Testis (tissue), 2 donors: ENCODE measurements at regions not wholly inside any gene's neighbourhood (a gene's known extent, or its start where the extent isn't known, plus 50 kb on each side); places are given as distances from the start of the nearest gene placed in this dataset.

Experiments
- DNase-seq: peaks from one replicate; pipeline ENCODE4 v3.0.0-alpha.2; 2019
- H3K27ac ChIP-seq, 2 donors: fragments of 200-600 bp; sonication (generic); one replicate each; pipeline ENCODE4 v1.5.1; 2019
- H3K27me3 ChIP-seq: fragments of 200-600 bp; sonication (generic); one replicate; pipeline ENCODE4 v1.5.1; 2019
- H3K36me3 ChIP-seq: fragments of 200-600 bp; sonication (generic); one replicate; pipeline ENCODE4 v1.5.1; 2017; ENCODE audit warnings: low read depth; ENCODE audit errors: missing control alignments
- H3K4me1 ChIP-seq: fragments of 200-600 bp; sonication (generic); one replicate; pipeline ENCODE4 v1.5.1; 2019
- H3K4me3 ChIP-seq, 2 donors: fragments of 200-600 bp; sonication (generic); one replicate each; pipeline ENCODE4 v1.5.1; 2017 to 2019
- H3K9me3 ChIP-seq: fragments of 200-600 bp; sonication (generic); one replicate; pipeline ENCODE4 v1.5.1; 2017
- CTCF ChIP-seq, 3 experiments: fragments of 450-650 bp in 2 of 3; fragments of 200-600 bp in 1 of 3; sonication (generic) in 1 of 3; IDR thresholded peaks; one replicate each; pipeline ENCODE4 v1.5.1; 2016 to 2019; ENCODE audit warnings: antibody characterized with exemption in 3 of 3, mild to moderate bottlenecking in 2 of 3, moderate library complexity in 1 of 3
- POLR2A ChIP-seq: fragments of 450-650 bp; IDR thresholded peaks from one replicate; pipeline ENCODE4 v1.6.1; 2017; ENCODE audit warnings: antibody characterized with exemption, mild to moderate bottlenecking, moderate library complexity
- WGBS, 2 donors: methylation state at CpG; one replicate each; pipeline ENCODE4 v1.1.5; 2018; 5-methylcytosine and 5-hydroxymethylcytosine counted together
- intact Hi-C: fragments of 100-400 bp; cut with DNase I; formaldehyde crosslinking; loops from one replicate; pipeline ENCODE4 v1.15.1; 2023; ENCODE audit warnings: low total_unique reads

- no peak for TF ChIP-seq CTCF (IDR thresholded peaks at IDR 0.05)
- TF ChIP-seq POLR2A, result no peak
- intact Hi-C loops, result no loop called here
- H3K4me3 ChIP-seq, result no peak overlapping the region
- H3K36me3 ChIP-seq, result no peaks in the 10 kb centered on the region
- DNase-seq, result no peak
- no peaks in the 10 kb centered on the region for H3K9me3 ChIP-seq
- H3K27me3 ChIP-seq, result no peaks in the 10 kb centered on the region
- H3K27ac ChIP-seq, result no peak overlapping the region
- 89 to 92% methylated on average over 5 of the region's 5 CpGs for WGBS, 2 donors
- H3K4me1 ChIP-seq, result no peaks in the 10 kb centered on the region
These were observed 116.1 kb upstream of the CXCL14 start for GRCh38 chr5:135694906-135695305.

- no peak for DNase-seq
- Histone ChIP-seq H3K9me3 (no peaks in the 10 kb centered on the region), H3K27ac (no peak overlapping the region), H3K27me3 (no peaks in the 10 kb centered on the region), H3K4me1 (no peaks in the 10 kb centered on the region), H3K36me3 (no peaks in the 10 kb centered on the region), H3K4me3 (no peak overlapping the region)
- 67 to 78% methylated on average over 9 of the region's 9 CpGs for WGBS, 2 donors
- TF ChIP-seq CTCF (IDR thresholded peaks at IDR 0.05) (no peak), POLR2A (no peak)
- intact Hi-C loops, result no loop called here
These were observed 115.2 kb upstream of the CXCL14 start for GRCh38 chr5:135694012-135694411.

GRCh38 chr5:135693371-135693955 is 114.7 kb upstream of the CXCL14 start:
- TF ChIP-seq POLR2A (no peak), CTCF (IDR thresholded peaks at IDR 0.05) (no peak)
- Histone ChIP-seq H3K36me3 (no peaks in the 10 kb centered on the region), H3K9me3 (no peaks in the 10 kb centered on the region), H3K27ac (no peak overlapping the region), H3K27me3 (no peaks in the 10 kb centered on the region), H3K4me3 (no peak overlapping the region), H3K4me1 (no peaks in the 10 kb centered on the region)
- no peak for DNase-seq
- 84 to 95% methylated on average over 8 of the region's 8 CpGs for WGBS, 2 donors
- intact Hi-C loops, result no loop called here

GRCh38 chr5:135691044-135691443 is 112.3 kb upstream of the CXCL14 start:
- TF ChIP-seq CTCF (IDR thresholded peaks at IDR 0.05), result no peak
- no peak for TF ChIP-seq POLR2A
- no peaks in the 10 kb centered on the region for H3K27me3 ChIP-seq
- no peak overlapping the region for H3K4me3 ChIP-seq
- H3K27ac ChIP-seq, result no peak overlapping the region
- no peaks in the 10 kb centered on the region for H3K4me1 ChIP-seq
- intact Hi-C loops, result no loop called here
- DNase-seq, result no peak
- no peaks in the 10 kb centered on the region for H3K36me3 ChIP-seq
- WGBS, 2 donors, result 43 to 50% methylated on average over 6 of the region's 6 CpGs
- no peaks in the 10 kb centered on the region for H3K9me3 ChIP-seq

- intact Hi-C loops, result no loop called here
- Histone ChIP-seq H3K9me3 (no peaks in the 10 kb centered on the region), H3K4me3 (no peak overlapping the region), H3K4me1 (no peaks in the 10 kb centered on the region), H3K27me3 (no peaks in the 10 kb centered on the region), H3K27ac (no peak overlapping the region), H3K36me3 (no peaks in the 10 kb centered on the region)
- DNase-seq, result no peak
- 78 to 81% methylated on average over 2 of the region's 2 CpGs for WGBS, 2 donors
- no peak for TF ChIP-seq CTCF (IDR thresholded peaks at IDR 0.05)
- TF ChIP-seq POLR2A, result no peak
These were observed 111.7 kb upstream of the CXCL14 start for GRCh38 chr5:135690466-135690865.
